HG03066 (cell line): ENCODE measurements at regions not wholly inside any gene's neighbourhood (a gene's known extent, or its start where the extent isn't known, plus 50 kb on each side); places are given as distances from the start of the nearest gene placed in this dataset.
"Not testable (repeated sequence)": the region's sequence is repeated elsewhere in the genome, so short reads cannot be mapped to it uniquely, and the experiment has no call there.

Source experiments
- ATAC-seq: cut with Tn5 transposase; IDR thresholded peaks from one replicate; pipeline ENCODE4 v1.9.1; 2021; ENCODE audit warnings: low read depth; ENCODE audit not compliant: unreplicated experiment

DNA sequence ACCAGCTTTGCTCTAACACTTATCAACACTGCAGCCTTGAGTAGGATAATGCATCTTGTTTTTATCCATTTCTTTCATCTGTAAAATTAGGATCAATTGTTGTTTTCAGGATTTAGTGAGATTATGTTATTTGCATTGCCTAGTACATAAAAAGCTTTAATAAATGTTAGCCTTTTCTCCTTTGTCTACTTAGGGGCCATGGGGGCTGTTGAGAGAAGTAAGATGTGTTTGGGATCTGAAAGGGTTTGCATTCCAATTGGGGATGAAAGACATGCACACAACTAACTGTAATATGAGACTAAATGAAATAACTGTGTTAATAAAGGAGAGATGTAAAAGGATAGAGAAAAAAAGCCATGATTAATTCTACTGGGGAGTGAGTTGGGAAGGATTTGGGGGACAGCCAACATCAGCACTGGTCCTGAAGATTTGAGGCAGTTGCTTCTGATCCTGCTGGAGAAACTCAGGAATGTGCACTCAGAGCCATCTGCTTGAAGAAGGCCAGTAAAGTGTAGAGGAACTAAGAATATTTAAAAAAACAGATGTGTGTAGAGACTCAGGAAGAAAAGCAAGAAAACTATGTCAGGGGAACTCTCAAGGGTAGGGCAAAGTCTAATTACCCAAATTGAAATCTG lies 236.3 kb downstream of the OLFM4 start:
- ATAC-seq = no peak

DNA sequence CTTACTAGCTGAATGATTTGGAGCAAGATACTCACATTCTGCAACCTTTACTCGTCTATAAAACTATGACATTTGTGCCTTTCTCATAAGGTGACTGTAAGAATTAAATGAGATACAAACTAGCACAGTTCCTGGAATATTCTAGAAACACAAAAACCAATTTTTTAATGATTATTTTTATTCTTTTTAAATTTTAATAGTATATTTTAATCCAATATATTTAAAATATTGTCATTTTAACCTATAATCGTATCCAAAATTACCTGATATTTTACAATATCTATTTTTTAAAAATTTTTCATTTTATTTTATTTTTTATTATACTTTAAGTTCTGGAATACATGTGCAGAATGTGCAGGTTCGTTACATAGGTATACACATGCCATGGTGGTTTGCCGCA lies 238.1 kb downstream of the OLFM4 start:
- no peak for ATAC-seq

DNA sequence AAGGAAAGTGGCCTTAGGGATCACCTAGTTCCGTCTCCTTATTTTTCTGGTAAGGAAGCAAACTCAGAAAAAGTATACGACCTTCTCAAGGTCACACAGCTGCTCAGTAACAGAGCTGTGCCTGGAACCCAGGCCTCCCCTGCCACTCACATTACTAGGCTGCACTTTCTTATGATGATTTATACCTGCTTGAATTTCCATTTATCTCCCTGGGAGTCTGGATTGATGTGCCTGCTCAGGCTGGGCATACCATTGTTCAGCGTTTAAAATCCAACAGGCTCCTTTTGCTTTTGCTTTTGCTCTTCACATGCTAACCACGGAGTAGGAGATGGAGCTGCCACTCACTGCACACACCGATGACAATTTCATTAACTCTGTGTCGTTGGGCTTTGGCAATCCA lies 241.0 kb downstream of the OLFM4 start:
- ATAC-seq = no peak

DNA sequence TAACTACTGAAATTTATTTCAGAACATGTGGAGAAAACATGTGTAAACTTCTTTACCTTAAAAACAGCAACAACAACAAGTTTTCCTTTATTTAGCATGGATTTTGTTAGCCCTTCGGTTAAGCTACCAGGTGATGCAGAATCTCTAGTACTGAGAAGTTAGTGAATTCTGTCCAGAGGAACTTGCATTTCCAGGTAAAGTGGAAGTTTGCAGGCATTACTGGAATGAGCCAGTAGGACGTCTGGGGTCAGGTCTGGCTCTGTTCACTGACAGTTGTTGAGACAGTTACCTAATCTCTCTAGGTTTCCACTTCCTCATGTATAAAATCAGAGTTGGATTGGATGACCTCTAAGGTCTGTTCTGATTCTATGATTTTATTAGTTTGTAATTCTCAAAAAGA lies 244.3 kb downstream of the OLFM4 start:
- ATAC-seq = no peak

DNA sequence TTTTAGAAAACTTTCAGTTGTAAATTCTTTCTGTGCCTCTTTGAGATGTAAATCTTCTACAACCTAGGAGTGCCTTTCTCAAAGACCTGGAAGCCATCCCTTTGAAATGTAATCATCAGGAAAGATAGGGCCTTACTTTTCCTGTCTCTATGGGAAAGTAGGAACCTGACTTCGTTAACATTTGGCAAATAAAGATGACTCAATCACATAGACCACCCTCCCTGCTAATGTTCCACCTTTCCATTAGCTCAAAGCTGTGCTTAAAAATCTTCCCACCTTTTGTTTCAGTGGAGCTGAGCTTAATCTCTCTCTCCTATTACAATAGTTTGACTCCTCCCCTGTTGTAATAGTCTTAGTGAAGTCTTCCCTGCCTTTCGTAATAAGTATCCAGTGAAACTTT lies 247.7 kb downstream of the OLFM4 start:
- no peak for ATAC-seq

DNA sequence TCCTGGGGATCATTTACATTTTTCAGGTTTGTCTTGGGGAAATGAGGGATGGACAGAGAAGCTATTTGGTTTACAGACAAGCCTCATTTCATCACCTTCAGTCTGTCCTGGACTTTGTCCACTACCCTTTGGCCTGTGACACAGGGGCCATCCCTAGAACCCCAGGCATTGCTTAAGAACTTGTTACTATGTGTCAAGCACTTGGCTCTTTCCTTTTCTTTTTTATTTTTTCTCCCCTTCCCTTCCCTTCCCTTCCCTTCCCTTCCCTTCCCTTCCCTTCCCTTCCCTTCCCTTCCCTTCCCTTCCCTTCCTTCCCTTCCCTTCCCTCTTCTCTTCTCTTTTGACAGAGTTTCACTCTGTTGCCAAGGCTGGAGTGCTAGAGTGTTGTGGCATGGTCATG lies 253.1 kb downstream of the OLFM4 start:
- no peak for ATAC-seq

DNA sequence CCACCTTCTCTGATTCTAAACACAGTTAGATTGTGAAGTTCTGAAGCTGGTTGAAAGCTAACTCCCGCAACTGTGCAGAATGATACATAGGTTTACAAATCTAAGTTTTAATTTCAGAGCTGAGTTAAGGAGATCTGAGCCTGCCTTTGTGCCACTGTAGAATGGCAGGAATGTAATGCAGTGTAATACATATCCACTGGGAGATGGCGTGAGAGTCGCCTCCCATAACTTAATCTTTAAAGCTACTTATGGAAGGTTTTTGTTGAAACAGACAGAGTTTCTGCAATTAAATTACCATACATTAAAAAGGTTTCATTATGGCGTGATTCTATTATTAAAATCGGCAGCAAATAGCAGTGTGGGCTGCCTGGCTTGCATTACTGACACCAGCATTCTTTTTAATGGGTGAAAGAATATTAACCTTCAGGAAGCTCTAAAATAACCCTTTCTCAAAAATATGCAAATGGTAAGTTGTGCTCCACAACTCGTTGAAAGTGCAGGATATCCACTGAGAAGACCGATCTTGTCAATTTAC lies 257.4 kb downstream of the OLFM4 start:
- ATAC-seq = no peak

DNA sequence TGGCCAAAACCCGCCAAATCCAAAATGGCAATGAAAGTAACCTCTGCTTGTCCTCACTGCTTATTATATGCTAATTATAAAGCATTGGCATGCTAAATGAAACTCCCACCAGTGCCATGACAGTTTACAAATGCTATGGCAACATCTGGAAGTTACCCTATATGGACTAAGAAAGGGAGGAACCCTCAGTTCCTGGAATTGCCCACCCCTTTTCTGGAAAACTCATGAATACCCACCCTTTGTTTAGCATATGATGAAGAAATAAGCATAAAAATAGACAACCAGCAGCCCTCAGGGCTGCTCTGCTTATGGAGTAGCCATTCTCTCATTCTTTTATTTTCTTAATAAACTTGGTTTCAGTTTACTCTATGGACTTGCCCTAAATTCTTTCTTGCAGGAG lies 269.8 kb downstream of the OLFM4 start:
- ATAC-seq = no peak

DNA sequence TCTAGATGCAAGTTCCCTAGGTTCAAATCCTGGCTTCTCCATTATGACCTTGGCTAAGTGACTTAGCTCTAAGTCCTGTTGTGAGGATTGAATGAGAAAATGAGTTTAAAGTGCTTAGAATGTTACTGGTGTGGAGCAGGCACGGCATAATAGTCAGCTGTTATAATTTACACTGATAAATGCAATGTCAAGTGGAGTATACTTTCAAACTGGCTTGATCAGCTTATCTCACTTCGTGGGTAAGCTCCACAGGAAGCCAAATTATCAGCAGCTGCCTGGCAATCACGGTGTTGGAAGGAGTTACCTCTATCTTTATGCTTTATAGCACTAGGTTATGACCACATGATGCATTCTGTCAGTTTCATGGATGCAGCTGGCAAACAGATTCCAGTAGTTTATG lies 272.8 kb downstream of the OLFM4 start:
- ATAC-seq = no peak

DNA sequence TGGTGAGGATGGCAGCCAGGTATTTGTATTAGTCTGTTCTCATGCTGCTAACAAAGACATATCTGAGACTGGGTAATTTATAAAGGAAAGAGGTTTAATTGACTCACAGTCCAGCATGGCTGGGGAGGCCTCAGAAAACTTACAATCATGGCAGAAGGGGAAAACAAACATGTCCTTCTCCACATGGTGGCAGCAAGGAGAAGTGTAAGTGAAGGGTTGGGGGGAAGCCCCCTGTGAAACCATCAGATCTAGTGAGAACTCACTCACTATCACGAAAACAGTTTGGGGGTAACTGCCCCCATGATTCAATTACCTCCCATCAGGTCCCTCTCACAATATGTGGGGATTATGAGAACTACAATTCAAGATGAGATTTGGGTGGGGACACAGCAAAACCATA lies 276.8 kb downstream of the OLFM4 start:
- not testable (repeated sequence) for ATAC-seq

DNA sequence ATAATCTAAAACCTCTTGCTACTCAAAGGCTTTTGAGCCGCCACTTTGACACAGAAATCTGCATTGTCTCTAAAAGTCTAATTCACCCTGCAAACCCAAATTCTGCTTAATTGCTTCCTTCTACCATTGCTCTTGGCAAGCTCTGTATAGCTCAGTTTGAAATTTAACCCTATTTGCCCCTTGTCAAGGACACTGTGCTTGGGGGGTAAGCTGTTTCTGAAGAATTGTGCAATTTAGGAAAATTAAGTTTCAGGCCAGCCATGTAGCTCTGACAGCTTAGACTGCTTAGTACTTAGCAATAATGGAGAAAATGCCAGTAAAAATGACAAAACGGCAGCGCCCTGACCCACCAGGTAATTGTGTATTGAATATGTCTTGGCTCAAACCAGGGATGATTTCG lies 282.2 kb downstream of the OLFM4 start:
- ATAC-seq = no peak

DNA sequence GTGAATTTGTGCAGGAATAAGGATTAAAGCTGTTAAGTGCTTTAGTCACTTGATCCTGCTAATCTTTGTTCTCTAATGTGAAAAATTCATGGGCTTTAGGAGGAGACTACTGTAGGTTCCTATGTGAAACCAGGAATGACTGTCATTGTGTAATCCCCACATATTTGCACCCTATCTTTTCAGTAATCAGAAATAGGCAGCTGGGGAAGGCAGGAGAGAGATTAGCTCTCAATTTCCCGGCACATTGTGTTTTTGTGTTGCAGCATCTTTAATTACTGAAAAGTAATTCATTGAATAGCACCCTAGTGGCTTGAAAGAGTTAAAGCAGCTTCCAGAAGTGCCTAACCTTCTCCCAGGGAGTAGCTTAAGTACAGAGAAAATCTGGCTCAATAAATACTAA lies 282.9 kb downstream of the OLFM4 start:
- no peak for ATAC-seq

DNA sequence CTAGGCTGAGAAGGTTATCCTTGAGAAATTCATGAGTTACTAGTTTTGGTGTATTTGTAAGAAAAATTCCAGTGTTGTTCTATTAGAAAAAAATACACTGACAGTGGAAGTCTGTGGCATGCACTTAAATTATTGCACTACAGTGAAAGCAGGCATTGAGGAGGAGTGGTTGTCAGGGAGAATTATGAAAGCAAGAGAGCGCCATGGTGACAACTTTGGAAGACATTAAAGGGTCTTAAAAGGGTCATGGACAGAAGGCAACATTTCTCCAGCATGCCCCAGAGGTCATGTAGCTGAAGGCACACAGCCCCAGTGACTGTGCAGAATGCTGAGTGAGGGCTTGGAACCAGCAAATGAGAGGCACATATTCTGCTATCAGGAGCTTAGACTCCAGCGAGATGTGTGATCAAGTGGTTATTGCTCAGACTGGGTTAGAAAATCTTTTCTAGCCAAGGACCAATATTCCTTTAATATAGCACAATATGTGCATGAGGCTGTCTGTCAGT lies 292.7 kb downstream of the OLFM4 start:
- ATAC-seq = no peak

DNA sequence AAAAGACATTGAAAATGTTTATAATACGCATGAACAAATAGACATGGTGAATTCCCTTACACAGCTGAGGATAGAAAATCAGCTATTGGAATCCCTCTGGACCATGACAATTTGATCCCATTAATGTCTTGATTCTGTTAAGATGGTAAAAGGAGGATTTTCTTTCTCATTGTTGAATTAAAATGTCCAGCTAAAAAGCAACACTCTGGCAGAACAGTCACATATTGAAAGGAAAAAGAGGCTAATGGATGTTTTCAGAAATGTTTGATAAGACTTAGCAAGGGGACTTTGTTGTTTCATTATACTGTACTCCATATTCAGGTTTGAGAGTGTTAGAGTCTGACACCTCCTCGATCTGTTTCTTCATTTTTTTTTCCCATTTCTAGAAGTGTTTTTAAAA lies 296.0 kb downstream of the OLFM4 start:
- no peak for ATAC-seq

DNA sequence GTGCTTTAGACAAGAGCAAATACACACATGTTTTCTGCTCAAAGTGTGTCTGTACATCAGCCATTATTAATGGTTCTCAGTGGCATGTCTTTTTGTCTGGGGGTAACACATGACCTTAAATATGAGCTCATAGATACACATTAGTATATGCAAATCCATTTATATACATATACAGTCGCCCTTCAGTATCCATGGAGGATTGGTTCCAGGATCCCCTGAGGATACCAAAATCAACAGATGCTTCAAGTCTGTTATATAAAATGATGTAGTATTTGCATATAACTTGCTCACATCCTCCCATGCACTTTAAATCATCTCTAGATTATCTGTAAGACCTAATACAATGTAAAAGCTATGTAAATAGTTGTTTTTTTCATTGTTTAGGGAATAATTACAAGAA lies 298.1 kb downstream of the OLFM4 start:
- no peak for ATAC-seq

DNA sequence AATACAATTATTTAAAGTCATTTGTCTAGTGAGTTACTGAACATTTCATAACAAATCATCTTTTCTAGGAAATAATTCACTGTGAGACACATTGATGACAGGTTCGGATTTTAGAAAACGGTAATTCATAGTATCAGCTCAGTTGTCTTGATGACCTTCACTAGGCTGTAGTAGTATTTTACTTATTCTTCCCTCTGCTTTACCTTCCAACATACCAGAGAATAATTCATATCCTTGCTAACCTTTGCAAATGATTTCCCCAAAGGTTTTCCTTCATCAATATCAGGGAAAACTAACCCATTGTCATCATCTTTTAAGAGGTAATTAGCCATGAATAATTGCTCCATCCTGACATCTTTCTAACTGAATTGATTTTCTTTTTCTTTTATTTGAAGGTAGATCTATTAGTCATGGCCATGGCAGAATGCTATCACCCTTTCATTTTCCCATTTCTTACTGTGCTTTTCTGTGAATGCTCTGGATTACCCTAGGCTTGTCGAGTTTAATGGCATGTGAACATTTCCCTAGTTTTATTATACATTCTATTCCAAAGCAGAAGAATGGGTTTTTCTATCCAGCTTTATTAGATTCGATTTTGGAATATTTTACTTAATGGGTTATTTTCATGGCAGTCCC lies 299.2 kb downstream of the OLFM4 start:
- no peak for ATAC-seq

DNA sequence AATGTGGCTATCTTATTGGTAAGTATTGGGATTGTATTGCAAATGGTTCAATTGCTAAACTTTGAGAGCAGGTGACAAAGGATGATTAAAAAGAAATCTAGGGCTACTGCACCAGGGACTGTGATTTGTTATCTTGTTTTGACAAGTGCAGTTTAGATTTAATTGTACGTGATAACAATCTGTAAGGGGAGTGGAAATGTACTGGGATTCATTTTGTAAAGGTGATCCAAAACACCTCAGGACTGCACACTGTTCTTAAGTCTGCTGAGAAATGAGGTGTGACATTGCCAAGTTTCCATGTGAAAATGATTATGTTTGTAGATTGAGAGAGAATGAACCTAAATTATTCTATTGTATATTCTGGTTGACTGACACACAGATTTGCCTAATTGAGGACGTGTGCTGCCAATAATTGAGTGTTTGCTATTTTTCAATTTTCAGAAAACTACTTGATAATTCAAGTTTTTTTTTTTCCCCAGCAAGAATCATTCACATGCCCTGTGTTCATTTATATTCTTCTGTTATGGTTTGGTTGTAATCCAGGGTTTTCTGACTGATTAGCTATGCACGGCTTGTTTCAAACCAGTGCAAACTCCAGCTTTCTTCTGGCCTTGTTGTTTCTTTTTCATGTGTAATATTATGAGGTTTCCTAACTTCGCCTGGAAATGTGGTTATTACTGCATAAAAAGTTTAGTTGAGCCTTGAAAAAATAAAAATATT lies 308.0 kb downstream of the OLFM4 start:
- no peak for ATAC-seq

DNA sequence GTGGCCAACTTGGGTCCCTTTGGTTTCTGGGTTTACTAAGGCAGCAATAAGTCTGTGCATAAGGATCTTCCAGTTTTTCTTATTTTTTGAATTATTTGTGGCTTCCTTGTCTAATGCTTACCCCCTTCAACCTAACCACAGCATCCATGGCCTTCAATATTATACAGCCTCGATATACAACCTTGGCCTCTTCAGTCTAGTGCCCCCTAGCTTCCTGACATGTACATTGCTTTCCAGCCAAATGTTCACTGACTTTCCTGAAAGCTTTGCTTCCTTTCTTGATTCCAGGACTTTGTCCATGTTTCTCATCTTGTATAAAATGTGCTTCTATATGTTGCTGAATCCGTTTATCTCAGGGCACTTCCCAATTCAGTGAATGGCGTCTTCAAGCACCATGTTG lies 310.1 kb downstream of the OLFM4 start:
- ATAC-seq = no peak

DNA sequence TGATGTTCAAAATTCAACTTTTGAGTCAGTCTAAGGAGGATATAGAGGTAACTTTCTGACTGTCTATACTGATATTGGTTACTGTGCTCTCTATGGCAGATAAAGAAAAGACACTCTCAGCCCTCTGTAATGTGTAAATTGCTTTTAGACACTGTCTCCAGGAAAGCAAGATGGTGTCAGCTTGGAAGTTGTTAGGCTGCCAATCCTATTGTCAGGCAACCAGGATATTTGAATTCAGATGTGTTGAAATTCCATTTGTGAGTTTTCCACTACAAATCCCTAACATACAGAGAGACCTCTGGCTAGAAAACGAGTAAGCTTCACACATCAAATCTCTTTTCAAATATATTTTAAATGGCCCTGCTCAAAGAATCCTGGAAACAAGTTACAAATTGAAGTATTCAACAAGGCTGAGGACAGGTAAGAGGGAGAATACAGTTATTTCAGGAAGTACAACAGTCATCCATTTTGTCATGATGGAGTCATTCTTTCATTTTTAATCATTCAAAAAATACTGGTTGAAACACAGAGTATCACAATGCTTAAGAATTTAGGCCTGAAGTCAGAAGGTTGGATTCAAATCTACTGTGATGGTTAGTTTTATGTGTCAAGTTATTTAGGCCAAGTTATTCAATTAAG lies 312.0 kb downstream of the OLFM4 start:
- ATAC-seq = no peak

DNA sequence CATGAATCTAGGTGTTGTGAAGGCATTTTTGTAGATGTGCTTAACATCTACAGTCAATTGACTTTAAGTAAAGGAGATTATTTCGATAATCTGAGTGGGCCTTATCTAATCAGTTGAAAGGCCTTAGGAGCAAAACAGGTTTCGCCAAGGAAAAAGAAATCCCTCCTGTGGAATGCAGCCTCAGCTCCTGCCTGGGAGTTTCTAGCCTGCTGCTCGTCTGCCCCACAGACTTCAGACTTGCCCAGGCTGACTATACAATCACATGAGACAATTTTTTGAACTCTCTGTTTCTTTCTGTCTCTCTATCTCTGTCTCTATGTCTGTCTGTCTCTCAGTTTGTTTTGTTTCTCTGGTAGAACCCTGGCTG lies 312.5 kb downstream of the OLFM4 start:
- ATAC-seq = no peak

DNA sequence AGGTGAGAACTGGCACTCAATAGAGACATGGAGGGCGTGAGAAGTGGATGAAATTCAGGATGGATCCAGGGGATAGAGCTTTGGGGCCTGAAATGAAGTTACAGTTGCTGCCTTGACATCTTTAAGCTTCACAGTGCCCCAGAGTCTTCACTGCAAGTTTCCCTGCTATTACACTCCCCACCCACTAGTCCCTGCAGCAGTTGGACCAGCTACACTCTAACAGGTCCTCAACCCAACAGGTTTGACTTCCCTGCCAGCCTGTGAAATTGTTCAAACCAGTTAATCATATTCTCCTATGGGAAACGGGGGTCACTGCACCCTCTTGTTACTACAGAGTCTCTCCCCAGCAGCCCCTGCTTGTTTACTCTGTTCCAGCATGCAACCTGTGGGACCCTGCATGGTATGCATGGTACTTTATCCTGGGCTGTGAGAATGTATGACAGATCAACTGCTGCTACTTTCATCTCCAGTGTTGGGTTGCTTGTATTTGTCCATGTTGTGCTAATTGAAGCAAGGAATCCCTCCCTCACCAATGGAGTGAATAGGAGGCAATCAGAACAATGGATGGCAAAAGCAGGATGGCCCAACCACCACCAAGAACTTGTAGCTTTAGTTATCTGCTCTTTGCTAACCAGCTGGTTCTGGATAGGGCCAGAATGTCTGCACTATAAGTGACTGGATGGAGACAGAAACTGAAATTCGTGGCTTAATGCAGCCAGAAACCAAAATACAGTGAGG lies 314.2 kb downstream of the OLFM4 start:
- ATAC-seq = no peak
